GM18868 (cell line): ENCODE measurements at regions not wholly inside any gene's neighbourhood (a gene's known extent, or its start where the extent isn't known, plus 50 kb on each side); places are given as distances from the start of the nearest gene placed in this dataset.

Source experiments
- ATAC-seq: cut with Tn5 transposase; IDR thresholded peaks from one replicate; pipeline ENCODE4 v1.9.1; 2021; ENCODE audit warnings: mild to moderate bottlenecking, moderate library complexity; ENCODE audit not compliant: unreplicated experiment

- no peak for ATAC-seq
Measured at GRCh38 chr2:156099382-156099781, 233.1 kb downstream of the NR4A2 start.

DNA sequence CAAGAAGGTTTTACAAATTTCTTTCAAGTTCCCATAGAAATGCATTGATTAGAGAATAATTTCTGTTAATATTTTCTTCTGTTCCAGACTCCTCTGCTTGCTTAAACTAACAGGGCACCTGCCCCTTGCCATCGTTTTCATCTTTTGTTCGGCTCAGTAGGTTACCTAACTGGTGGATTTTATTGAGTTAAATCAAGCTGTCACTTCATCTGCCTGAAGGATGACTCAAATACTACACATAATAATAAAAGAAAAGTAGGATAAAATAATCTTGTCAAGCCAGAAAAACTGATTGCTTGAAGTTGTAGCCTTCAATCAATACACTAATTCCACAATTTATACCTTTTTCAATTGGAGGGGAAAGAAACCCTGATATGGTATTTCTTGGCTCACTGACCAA is 234.0 kb downstream of the NR4A2 start:
- no peak for ATAC-seq

- ATAC-seq, result no peak
Measured at GRCh38 chr2:156088587-156088986, 243.9 kb downstream of the NR4A2 start.

- peak; percentile 69 for ATAC-seq
Measured at GRCh38 chr2:156087875-156088274, 244.6 kb downstream of the NR4A2 start.

DNA sequence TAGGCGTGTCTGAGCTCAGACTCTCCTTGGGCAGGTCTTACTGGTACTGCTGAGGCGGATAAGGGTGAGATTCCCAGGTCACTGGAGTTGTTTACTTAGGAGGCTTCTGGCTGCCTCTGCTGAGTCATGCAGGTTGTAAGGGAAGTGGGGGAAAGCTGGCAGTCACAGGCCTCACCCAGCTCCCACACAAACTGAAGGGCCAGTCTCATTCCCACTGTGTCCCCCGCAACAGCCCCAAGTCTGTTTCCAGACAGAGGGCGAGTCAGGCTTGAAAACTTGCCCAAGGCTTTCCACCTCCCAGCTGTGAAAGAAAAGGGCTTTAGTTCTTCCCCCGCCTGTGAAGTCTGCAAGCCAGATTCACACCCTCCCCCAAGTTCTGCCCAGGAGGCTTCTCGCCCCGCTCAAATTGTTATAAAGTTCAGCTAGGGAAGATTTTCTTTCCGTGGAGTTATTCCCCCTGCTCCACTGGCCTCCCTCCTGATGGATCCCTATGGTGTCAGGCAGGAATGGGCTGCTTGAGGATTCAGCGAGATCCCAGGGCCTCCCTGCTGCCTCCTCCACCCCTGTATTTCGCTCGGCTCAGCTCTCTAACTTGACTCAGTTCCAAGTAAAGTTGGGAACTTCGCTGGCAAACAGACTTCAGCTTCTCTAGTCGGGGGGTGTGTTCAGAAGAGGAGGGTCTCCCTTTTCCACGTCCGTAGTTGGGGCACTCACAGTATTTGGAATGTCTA is 248.6 kb downstream of the NR4A2 start:
- ATAC-seq, result no peak

DNA sequence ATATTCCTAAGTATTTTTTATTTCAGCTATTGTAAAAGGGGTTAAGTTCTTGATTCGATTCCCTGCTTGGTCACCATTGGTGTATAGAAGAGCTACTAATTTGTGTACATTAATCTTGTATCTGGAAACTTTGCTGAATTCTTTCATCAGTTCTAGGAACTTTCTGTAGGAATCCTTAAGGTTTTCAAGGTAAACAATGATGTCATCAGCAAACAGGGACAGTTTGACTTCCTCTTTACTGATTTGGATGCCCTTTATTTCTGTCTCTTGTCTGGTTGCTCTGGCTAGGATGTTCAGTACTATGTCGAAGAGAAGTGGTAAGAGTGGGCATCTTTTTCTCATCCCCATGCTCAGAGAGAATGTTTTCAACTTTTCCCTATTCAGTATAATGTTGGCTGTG is 252.7 kb downstream of the NR4A2 start:
- no peak for ATAC-seq

DNA sequence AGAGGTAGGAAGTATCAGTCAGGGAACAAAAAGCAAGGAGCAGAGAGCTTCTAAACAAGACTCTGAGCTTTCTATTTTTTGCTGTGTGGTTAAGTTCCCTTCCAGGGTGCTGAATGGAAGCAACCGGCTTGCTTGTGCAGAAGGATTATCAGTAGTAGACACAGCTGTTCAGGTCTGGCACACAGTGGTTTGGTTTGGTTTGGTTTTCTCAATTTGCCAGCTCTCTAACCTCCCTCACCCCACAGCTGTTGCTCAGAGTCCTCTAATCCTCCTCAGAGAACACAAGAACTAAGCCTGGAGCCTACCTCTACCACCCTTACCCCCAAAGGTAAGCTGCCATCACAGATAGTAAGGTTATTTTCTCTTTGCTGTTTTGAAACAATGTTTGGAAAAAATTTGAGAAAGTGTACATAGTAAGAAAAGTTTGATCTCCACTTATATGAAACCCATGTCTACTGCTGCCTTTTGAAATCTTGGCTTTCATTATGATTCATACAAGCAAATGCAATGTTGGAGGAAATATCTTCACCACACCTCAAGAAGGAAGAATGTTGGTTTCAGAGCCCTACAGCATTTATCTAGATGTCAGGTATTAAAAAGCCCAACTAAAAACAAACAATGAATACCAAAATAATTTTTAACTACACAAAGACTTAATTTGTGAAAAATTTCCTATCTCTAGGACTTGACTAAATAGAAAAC is 255.3 kb downstream of the NR4A2 start:
- ATAC-seq, result peak; percentile 55

DNA sequence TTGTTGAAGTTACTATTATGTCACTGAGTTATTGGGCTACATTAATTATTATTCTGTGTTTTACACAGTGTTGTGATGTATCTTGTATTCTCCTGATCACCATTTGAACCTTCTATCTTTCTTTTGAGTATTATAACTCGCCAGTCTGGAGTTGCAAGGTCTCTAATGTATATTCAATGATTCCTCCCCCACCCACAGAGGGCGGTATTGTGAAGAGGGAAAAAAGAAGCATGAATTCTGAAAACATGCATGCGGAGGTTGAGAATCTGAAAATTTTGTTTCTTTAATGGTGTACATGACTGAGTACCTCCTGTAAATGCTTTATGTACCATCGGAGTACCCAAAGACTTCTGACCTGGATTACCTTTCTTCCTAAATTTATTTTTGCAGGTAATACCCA is 266.6 kb downstream of the NR4A2 start:
- ATAC-seq, result no peak

GRCh38 chr2:156064540-156064939 is 268.0 kb downstream of the NR4A2 start:
- no peak for ATAC-seq

DNA sequence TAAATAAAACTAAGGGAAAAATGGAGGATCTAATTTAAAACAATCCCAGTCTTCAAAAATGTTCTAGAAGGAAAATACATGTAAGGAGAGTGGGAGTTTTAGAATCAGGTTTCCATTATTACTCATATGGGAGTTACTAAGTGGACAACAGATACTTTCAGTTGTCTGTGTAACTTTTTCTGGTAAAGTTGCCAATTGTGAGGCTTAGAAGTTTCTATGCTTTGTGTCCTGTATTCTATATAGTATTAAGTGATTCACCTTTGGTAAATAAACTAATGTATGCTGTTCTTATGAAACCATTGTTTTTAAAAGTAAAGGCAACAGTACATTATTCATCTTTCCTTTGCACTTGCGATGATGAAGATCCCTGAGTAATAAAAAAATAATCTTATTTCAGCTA is 274.9 kb downstream of the NR4A2 start:
- ATAC-seq, result no peak

GRCh38 chr2:156054983-156055382 is 277.5 kb downstream of the NR4A2 start:
- ATAC-seq, result no peak

GRCh38 chr2:156046900-156047299 is 285.6 kb downstream of the NR4A2 start:
- ATAC-seq, result no peak

- ATAC-seq, result no peak
Measured at GRCh38 chr2:156042895-156043294, 289.6 kb downstream of the NR4A2 start.

GRCh38 chr2:156038021-156038420 is 294.5 kb downstream of the NR4A2 start:
- no peak for ATAC-seq

DNA sequence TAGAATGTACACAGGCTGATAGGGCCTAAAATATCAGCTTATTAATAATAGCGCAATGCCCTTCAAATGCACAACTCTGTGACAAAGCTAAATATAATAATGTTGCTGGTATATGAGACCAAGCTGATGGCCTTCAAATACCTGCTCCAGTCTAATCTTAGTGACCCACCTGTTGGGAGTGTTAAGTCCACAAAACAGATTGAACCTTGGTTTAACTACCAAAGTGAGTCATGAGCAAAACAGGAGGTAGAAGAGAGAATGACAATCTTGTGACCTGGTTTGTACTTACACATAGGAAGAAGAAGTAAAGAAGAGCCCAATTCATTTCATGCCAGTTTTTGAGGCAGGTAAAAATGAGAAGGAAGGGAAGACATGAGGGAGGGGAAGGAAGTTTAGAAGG is 295.0 kb downstream of the NR4A2 start:
- ATAC-seq, result no peak

GRCh38 chr2:156031121-156031520 is 301.4 kb downstream of the NR4A2 start:
- no peak for ATAC-seq

DNA sequence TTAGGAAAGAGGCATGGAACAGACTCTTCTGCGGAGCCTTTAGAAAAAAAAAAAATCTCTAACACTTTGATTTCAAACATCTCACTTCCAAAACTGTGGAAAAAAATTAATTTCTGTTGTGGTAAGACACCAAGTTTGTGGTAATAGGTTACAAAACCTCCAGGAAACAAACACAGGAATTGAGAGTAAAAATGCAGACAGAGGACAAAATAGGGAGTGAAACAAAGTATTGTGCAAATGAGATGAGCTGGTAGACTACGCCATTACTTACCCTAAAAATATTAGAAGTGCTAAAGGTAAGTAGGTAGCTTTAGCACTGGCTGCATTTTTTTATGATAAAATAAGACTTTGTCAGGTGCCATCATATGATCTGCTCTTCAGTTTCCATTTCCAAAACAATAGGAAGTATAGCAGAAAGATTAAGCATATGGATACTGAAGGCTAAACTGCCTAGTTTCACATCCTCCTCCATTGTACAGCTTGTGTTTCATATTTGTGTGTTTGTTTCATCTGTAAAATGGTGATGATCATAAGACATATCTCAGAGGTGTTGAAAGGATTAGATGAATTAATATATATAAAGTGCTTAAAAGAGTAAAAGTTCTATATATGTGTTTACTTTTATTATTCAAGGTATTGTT is 309.2 kb downstream of the NR4A2 start:
- ATAC-seq, result peak; percentile 71

DNA sequence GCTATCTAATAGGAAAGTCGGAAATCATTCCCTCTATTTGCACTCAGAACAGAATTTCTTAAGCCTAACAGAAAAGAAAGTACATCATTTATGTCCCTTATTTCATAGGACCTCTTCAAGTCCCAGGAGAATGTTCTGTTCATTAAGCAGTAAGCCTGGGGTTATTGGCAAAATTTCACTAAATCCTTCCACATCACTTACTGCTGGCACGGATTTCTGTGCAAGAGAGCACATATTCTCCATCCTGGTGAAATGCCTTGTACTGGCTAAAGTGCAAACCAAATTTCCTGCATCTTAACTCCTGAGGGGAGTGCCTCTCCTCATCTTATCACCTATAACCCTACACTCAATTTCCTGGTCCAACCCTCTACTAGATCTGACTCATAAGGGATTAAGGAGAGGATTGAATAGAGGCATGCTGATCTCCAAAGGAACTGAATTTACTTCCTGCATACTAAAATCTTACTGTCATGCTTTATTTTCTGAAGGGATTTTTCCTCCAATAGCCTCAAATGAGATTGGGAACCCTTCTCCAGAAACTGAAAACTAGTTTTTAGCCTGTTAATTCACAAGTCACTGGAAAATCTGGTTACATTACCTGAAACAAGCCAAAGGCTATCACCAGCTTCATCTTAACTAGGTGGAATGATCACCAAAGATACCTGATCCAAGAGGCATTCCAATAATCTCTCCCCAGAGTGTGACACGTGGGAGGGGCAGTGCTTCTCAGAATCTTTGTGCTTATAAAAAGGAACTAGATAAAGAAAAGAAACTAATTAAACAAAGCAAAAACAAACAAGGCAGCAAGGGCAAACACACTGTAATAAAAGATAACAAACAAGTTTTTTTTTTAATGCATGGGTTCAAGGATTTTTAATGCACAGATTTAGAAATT is 311.1 kb downstream of the NR4A2 start:
- no peak for ATAC-seq

DNA sequence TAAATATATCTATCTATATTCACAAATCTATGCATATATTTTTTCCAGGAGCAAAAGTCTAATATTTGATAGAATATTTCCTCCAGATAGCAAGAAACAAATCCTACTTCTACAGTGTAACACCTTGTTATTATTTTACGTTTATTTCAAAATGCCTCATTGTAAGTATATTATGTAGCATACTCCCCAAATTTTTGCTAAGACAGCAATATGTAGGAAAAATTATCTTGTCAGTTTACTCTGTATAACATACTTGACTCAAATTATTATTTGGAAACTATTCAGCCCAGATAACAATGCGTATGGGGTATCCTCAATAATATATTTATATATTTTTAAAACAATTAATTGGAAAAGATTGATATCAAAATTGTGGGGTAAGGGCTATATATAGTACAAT is 313.2 kb downstream of the NR4A2 start:
- ATAC-seq, result no peak

DNA sequence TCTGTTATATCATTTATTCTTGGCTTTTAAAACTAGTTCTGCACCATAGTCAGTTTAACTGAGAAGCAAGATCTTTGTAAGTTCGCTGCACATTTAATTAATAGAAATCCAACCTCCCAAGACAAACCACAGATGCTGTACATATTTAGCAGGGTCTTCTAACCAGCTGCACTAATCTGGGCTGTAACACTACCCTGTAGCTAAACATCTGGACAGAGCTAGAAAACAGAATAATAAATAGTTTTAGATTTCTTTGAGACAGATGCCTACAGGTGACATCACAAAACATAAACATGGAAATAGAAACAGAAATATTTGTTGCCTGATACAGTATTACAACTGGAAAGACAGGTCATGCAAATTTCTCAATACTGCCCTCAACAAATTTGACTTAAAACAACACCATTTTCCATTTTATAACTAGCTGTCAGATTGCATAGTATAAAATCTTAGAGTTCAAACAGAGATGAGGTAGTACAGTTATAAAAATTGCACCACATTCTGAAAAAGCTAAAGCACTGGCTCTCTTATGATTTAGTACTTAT is 315.1 kb downstream of the NR4A2 start:
- ATAC-seq, result no peak

DNA sequence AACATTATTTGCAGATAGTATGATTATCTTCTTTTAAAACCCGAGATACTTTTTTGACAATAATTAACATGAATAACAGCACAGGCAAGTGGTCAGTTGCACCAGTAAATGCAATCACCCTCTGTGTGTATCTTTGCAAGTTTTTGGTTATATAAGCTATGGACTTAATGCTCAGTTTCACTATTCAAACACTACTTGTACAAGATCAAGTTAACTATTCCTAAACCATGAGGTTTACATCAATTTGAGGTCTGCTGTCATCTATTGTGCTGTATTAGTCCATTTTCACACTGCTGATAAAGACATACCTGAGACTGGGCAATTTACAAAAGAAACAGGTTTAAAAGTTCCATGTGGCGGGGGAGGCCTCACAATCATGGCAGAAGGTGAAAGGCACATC is 323.2 kb downstream of the NR4A2 start:
- ATAC-seq, result no peak
